Amygdala (tissue), 56 donors: ENCODE measurements at regions not wholly inside any gene's neighbourhood (a gene's known extent, or its start where the extent isn't known, plus 50 kb on each side); places are given as distances from the start of the nearest gene placed in this dataset.

ENCODE experiments used
- DNase-seq, 56 donors: peaks; one replicate each; lab custom pipeline; 2025; lab: John Stamatoyannopoulos, UW

DNA sequence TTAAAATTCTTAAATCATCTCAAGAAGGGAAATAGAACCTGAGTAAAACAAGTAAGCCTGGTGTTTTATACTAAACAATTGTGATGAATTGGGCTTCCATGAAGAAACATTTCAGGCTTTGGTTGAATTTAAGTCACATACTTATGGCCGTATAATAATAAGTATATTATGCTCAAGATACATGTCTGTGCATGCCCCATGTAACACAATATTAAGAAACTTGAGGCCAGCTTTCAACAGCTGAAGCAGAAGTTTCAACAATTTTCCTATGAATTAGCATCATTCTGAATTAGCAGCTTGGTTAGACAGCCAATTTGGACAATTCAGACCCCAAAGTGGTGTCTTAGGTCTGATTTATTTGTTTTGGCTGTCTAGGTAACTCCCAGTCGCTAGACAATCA is 243.7 kb downstream of the MYLK4 start:
- no peak for DNase-seq

DNA sequence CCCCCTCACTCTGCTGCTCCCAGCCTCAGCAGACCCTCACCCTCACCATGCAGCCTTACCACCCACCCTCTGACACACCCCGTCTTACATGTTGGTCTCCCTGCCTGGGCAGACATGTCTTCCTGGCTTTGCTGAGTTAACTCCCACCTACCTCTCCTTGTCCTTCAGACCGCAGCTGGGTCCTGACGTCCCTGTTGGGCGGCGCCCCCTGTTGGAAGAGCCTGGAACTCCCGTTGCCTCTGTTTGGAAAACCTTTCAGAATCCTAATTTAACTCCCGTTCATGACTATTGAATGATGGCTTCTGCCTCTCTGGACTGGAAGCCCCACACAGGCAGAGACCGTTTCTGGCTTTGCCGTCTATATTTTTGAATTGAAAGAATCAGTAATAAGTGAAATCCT is 245.1 kb downstream of the MYLK4 start:
- DNase-seq: no peak

DNA sequence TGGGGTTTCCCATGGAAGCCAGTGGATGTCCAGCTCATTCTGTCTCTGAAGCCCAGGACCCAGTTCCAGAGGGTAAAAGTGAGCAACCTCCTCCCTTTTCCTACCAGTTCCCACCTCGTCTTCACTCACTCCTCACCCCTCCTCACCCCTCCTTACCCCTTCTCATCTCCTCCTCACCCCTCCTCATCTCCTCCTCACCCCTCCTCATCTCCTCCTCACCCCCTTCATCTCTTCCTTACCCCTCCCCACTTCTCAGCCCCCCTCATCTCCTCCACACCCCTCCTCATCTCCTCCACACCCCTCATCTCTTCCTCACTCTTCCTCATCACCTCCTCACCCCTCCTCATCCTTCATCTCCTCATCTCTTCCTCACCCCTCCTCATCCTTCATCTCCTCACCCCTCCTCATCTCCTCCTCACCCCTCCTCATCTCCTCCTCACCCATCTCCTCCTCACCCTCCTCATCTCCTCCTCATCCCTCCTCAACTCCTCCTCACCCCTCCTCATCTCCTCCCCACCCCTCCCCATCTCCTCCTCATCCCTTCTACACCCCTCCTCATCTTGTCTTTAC is 246.1 kb downstream of the MYLK4 start:
- no peak for DNase-seq

- no peak for DNase-seq
Observed at GRCh38 chr6:2503816-2504494, 246.8 kb downstream of the MYLK4 start.

- DNase-seq: no peak
Observed at GRCh38 chr6:2502998-2503674, 247.6 kb downstream of the MYLK4 start.

DNA sequence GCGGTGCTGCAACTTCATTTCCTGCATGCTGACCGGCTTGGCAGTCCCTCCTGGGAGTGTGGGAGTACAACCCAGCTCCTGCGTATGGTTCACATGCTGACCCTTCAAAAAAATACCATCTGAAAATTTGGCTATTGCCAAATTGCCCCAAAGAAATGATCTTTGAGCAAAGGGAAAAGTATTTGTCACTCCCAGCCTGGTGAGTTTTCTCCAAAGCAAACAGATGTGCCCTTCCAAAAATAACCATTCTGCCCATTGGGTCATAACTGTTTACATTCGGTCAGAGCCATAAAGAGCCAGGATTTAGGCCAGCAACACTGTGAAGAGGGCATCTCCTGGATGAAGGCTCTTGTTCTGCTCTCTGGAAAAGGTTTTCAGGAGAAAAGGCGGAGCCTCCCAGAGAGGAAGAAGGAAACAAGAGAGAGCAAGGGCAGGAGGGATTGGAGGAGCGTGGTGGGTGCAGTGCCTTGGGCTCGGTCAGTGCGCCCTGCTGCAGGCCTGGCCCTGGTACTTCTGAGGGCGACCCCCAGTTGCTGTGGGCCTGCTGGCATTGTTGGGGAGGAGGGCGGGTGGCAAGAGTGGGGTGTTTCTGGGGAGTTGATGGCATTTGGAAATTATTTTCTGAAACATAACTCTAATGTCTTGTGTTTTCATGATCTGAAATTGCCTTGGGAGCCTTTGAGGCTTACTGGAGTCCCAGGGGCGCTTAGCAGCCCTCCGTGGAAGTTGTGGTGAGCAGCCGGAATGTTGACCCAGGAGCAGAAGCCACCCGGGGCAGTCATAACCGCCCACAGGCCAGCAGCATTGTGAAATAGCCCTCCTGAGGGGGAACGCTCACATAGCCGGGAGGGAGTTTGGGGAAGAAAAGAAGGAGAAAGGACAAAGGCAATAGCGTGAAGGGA is 248.4 kb downstream of the MYLK4 start:
- no peak for DNase-seq

DNA sequence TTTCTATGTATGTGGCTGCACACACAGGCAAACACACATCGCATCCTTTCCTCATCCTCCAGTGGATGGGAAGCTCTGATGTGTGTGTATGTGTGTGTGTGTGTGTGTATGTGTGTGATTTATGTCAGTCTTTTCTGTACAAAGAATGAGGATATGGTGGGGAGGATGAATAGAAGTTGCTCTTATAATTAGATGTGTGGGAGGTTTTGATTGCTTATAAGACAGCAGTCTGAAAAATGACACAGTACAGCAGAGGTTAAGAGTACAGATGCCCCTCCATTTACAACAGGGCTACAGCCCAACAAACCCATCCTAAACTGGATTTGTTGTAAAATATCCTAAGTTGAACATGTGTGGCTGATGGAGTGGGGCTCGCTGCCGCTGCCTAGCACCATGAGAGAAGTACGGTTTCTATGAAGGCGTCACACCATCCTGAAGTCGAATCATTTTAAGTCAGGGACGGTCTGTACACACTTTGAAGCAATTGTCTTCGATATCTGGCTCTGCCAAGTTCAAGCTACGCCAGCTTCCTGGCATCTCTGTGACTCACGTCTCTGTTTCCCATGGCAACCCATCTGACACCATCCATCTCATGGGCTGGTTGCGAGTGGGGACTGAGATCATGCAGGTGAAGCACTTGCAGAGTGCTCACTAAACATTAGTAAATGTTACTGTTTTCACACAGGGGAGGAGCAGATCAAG is 252.6 kb downstream of the MYLK4 start:
- peak in 18 of 56 donors; percentile 4 to 32 (median 14) for DNase-seq

GRCh38 chr6:2496291-2496690 is 250.9 kb upstream of the GMDS start:
- peak in 1 of 56 donors; percentile 11 for DNase-seq

DNA sequence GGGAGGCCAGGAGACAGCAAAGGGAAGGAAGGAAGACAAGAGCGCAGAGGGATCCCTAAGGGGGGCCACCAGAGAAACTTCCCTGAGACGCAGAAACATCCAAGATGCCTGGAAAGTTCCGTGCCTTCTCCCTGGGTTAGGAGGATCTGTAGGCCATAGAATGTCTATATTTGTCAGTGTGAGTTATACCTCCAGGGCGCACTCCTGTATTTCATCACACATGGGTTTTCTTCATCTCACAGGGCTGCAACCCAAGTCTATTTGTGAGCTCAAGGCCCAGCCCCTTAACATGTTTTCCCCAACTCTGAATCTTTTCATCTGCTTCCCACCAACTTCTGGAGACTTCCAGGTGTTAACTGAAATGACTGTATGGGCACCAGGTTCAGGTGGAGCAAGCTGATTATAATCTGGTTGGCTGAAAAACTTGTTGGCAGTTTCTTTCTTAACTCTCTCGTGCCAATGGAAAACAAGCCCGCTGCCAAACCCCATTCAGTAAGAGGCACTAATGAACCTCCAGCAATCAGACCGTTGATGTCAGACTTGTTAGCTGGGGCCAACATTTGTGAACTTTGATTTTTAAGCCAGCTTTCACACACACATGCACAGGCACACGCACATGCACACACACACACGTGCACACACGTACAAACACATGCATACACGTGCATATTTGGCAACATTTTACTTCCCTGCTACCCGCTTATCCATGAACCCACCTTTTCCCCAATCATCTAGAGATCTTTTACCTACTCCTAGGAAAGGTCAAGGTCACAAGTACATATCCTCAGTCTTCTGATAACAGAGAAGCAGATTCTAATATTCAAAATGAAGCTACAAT is 247.5 kb upstream of the GMDS start:
- DNase-seq: no peak

DNA sequence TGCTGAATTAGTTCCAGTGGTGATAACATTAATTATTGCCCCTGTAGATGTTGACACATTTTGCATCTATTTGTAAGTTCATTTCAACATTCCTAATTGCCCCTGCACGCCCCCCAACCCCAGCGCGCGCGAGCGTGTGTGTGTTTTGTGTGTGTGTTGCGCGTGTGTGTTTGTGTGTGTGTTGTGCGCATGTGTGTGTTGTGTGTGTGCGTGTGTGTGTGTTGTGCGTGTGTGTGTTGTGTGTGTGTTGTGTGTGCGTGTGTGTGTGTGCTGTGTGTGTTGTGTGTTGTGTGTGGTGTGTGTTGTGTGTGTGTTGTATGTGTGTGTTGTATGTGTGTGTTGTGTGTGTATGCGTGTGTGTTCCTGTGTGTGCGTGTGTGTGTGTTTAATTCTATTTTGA is 245.7 kb upstream of the GMDS start:
- DNase-seq: no peak

- DNase-seq: no peak
Observed at GRCh38 chr6:2488578-2488977, 243.2 kb upstream of the GMDS start.

- no peak for DNase-seq
Observed at GRCh38 chr6:2485116-2485515, 239.7 kb upstream of the GMDS start.

DNA sequence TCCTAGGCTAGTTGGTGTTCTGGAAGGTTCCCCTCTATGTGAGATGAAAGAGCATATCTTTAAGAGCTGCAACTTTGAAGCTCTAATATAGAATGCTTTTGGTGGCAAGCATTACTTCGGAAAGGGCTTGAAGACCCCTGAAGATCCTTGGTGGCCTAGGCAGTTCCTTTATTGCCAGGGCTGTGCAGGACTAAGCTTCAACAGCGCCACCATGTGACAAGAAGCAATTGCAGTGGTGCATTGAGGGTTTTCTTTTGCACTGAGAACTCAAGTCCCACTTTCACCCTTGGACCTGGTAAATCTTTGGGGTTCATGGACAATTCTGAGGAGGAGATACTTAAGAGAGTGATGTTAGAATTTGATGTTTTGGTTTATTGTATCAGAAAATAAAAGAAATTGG is 237.4 kb upstream of the GMDS start:
- DNase-seq: no peak

GRCh38 chr6:2481307-2481706 is 235.9 kb upstream of the GMDS start:
- DNase-seq: no peak

GRCh38 chr6:2480267-2480966 is 235.0 kb upstream of the GMDS start:
- peak in 33 of 56 donors; percentile 6 to 91 (median 47) for DNase-seq

- no peak for DNase-seq
Observed at GRCh38 chr6:2478200-2478599, 232.8 kb upstream of the GMDS start.

GRCh38 chr6:2477666-2478065 is 232.3 kb upstream of the GMDS start:
- no peak for DNase-seq

DNA sequence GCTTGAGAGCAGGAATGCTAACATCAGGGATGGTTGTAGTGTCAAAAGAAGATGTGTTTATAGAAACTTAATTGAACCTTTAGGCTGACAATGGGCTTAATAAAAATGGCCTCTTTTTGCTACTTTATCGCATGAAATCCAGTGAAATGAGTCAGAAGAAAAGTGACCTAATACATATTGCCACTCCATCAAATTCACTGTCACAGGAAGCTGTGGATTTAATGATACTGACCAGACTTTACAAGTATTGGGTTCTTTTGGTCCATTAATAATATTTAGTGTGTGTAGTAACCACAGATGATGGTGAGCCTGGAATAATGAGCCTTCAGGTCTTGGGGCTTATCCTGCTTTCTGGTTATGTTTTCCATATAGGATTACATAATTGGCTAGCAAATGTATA is 231.8 kb upstream of the GMDS start:
- DNase-seq: no peak

GRCh38 chr6:2476376-2476775 is 231.0 kb upstream of the GMDS start:
- no peak for DNase-seq
